ENCODE measurements at regions not wholly inside any gene's neighbourhood (a gene's known extent, or its start where the extent isn't known, plus 50 kb on each side); places are given as distances from the start of the nearest gene placed in this dataset.

- POLR2A ChIA-PET, result no interaction called here
- no peak overlapping the region for H3K27ac ChIP-seq (ENCODE audit: insufficient read depth, low read depth, low read length)
- BruUV-seq (replicated peaks), result no TSS peak
These were observed 512.2 kb downstream of the ZNF608 start for GRCh38 chr5:124234022-124234769.

More at GRCh38 chr5:124234022-124234769, 512.2 kb downstream of the ZNF608 start:
- Histone ChIP-seq H3K4me1 (ENCODE audit: control insufficient read depth, extremely low read depth, insufficient read depth, low read length) (no peaks in the 10 kb centered on the region), H3K9ac (replicated peaks; ENCODE audit: extremely low read depth, insufficient read depth, low read length) (no peak overlapping the region), H3K9me3 (replicated peaks; ENCODE audit: control insufficient read depth, insufficient read depth, low read length) (no peaks in the 10 kb centered on the region), H3K4me3 (replicated peaks in 1 of 3; ENCODE audit: insufficient read depth in 1 of 3, low read depth in 1 of 3, low read length in 3 of 3) (no peak overlapping the region), H3K79me2 (ENCODE audit: control insufficient read depth, insufficient read depth, low read length) (no peaks in the 10 kb centered on the region), H3K27me3 (ENCODE audit: control insufficient read depth in 2 of 2, insufficient read depth in 2 of 2, low read length in 2 of 2) (no peaks in the 10 kb centered on the region), H4K20me1 (replicated peaks; ENCODE audit: control insufficient read depth, extremely low read depth, insufficient read depth, low read length) (no peaks in the 10 kb centered on the region), H3K36me3 (ENCODE audit: control insufficient read depth in 2 of 2, extremely low read depth in 1 of 2, insufficient read depth in 2 of 2, low read length in 2 of 2) (no peaks in the 10 kb centered on the region), H3K4me2 (ENCODE audit: insufficient read depth, low read length) (no peak overlapping the region), H3K9me1 (replicated peaks; ENCODE audit: control insufficient read depth, extremely low read depth, insufficient read depth, low read length) (no peaks in the 10 kb centered on the region), H2AFZ (ENCODE audit: low read depth, low read length) (no peak overlapping the region)
- FAIRE-seq (no peak), DNase-seq (ENCODE audit: low read depth, low spot score) (no peak)
- intact Hi-C loops (cut with micrococcal nuclease) (no loop called here), dilution Hi-C loops (cut with MboI; ENCODE audit: extremely low pct_ligation_motif_present, low sequenced_read_pairs) (no loop called here)
- TF ChIP-seq MYC (IDR thresholded peaks at IDR 0.05; ENCODE audit: low read depth, low read length) (no peak), CTCF (IDR thresholded peaks at IDR 0.05; ENCODE audit: extremely low read depth in 1 of 2, insufficient read depth in 1 of 2, low read depth in 1 of 2, low read length in 2 of 2) (no peak), POLR2AphosphoS5 (IDR thresholded peaks at IDR 0.05; ENCODE audit: insufficient read depth, low read depth, low read length) (no peak), EZH2 (IDR thresholded peaks at IDR 0.05; ENCODE audit: borderline replicate concordance, low read depth, low read length, severe bottlenecking) (no peak), POLR2A (IDR thresholded peaks at IDR 0.05; ENCODE audit: low read depth, low read length) (no peak), GATA2 (IDR thresholded peaks at IDR 0.05; ENCODE audit: insufficient read depth, insufficient read length, low read depth, low read length) (no peak), FOS (IDR thresholded peaks at IDR 0.05; ENCODE audit: borderline replicate concordance, insufficient read depth, low read length) (no peak), JUN (IDR thresholded peaks at IDR 0.05; ENCODE audit: borderline replicate concordance, insufficient read depth, insufficient read length, low read depth) (no peak)
- TF ChIP-seq, protein P1, sequence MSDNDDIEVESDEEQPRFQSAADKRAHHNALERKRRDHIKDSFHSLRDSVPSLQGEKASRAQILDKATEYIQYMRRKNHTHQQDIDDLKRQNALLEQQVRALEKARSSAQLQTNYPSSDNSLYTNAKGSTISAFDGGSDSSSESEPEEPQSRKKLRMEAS (IDR thresholded peaks at IDR 0.05; ENCODE audit: insufficient read depth, insufficient read length), result no peak
- CTCF ChIA-PET, result interaction anchor here (1.0 kb wide), 1 partner anchor 563 kb away, joined by 3 read pairs; no protein-coding TSS in a partner anchor

Data from endothelial cell of umbilical vein (primary cell).